ENCODE measurements at regions not wholly inside any gene's neighbourhood (a gene's known extent, or its start where the extent isn't known, plus 50 kb on each side); places are given as distances from the start of the nearest gene placed in this dataset.
"Not testable (repeated sequence)": the region's sequence is repeated elsewhere in the genome, so short reads cannot be mapped to it uniquely, and the experiment has no call there.

DNA sequence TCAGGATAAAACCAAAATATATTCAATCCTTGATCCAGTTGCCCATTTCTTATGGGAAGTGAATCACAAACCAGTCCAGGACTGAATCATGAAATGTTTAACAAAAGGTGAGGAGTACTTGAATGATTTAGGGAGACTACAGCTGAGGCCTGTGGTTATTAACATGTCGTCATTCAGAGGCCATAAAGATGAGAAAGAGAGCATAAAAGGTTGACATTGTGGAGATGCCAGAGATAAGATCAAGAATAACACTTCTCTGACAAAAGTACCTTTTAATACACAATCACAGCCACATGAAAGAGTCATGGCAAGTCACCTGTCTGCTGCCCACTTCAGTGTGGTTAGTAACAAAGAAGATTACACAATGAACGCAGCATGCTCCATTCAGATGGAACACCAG is 1195.7 kb upstream of the SORCS1 start:
- Mint-ChIP-seq H3K4me3 (no peak overlapping the region), H3K27me3 (no peaks in the 10 kb centered on the region), H3K27ac (no peak overlapping the region), H3K9me3 (peaks cover 12% of the 10 kb centered on the region), H3K4me1 (ENCODE audit: low read depth) (no peaks in the 10 kb centered on the region), H3K36me3 (ENCODE audit: low read depth) (no peaks in the 10 kb centered on the region)

DNA sequence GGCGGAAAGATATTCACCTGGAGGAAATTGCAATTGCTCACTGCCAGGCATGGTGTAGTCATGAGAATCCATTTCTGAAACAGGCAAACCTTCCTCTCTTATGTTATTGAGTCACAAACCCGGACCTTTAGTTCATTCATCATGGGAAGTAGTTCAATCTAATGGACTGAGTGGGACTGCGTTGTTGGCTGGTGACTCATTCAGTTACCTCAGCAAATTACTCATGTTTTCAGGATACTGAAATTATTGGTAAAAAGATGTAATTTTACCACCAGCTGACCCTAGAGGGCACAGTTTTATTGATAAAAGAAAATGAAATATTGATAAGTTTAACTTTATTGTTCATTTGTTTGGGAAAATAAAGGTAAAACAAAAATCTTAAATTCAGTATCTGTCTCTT is 1194.4 kb upstream of the SORCS1 start:
- Mint-ChIP-seq H3K27ac (no peak overlapping the region), H3K36me3 (ENCODE audit: low read depth) (no peaks in the 10 kb centered on the region), H3K9me3 (peaks cover 12% of the 10 kb centered on the region), H3K4me1 (ENCODE audit: low read depth) (no peaks in the 10 kb centered on the region), H3K4me3 (no peak overlapping the region), H3K27me3 (no peaks in the 10 kb centered on the region)

- Mint-ChIP-seq H3K27ac (no peak overlapping the region), H3K27me3 (no peaks in the 10 kb centered on the region), H3K9me3 (peaks cover 16% of the 10 kb centered on the region), H3K36me3 (ENCODE audit: low read depth) (no peaks in the 10 kb centered on the region), H3K4me3 (no peak overlapping the region), H3K4me1 (ENCODE audit: low read depth) (no peaks in the 10 kb centered on the region)
Measured at GRCh38 chr10:108352771-108353170, 1188.3 kb upstream of the SORCS1 start.

DNA sequence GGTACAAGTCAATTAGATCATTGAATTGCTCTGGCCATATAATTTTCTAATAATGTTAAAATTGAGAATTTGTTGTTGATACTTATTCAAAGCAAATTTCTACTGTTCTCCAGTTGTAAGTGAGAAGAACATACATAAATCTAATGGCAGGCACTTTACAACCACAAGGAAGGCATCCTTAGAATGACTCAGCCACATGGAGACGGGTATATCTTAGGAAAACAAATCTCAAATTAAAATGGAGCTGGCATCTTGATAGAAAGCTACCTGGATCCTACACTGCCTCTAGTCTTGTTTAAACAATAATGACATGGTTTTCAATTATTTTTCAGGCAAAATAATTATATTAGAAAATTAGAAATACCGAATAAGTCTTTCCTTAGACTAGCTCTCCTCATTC is 1183.7 kb upstream of the SORCS1 start:
- Mint-ChIP-seq H3K4me3 (no peak overlapping the region), H3K27ac (no peak overlapping the region)

DNA sequence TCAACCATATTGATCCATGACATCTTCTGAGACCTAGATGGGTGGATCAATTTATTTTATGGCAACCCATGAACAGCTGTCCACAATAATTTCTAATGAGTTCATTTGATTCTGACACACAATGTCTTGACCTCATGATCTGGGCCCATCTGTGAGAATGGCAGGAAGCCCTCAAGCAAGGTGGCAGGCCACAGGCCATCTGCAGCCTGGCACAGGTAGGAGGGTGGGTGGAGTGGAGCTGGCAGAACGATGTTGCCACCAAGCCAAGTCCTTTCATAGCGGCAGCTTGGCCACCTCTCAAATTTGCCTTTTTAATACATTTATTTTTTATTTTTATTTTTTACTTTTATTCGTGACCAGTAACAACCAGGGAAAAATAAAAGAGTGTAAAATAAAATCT is 1181.6 kb upstream of the SORCS1 start:
- no peaks in the 10 kb centered on the region for H3K36me3 Mint-ChIP-seq (ENCODE audit: low read depth)
- H3K27ac Mint-ChIP-seq = no peak overlapping the region
- H3K4me1 Mint-ChIP-seq (ENCODE audit: low read depth) = no peaks in the 10 kb centered on the region
- H3K27me3 Mint-ChIP-seq = no peaks in the 10 kb centered on the region
- no peak overlapping the region for H3K4me3 Mint-ChIP-seq
- peaks cover 12% of the 10 kb centered on the region for H3K9me3 Mint-ChIP-seq

More for the DNA sequence above, 1183.7 kb upstream of the SORCS1 start:
- Mint-ChIP-seq H3K9me3 (peaks cover 12% of the 10 kb centered on the region), H3K4me1 (ENCODE audit: low read depth) (no peaks in the 10 kb centered on the region), H3K36me3 (ENCODE audit: low read depth) (no peaks in the 10 kb centered on the region), H3K27me3 (no peaks in the 10 kb centered on the region)

- H3K4me3 Mint-ChIP-seq = no peak overlapping the region
- H3K36me3 Mint-ChIP-seq (ENCODE audit: low read depth) = no peaks in the 10 kb centered on the region
- no peaks in the 10 kb centered on the region for H3K27me3 Mint-ChIP-seq
- H3K4me1 Mint-ChIP-seq (ENCODE audit: low read depth) = no peaks in the 10 kb centered on the region
- peaks cover 16% of the 10 kb centered on the region for H3K9me3 Mint-ChIP-seq
- no peak overlapping the region for H3K27ac Mint-ChIP-seq
Measured at GRCh38 chr10:108338146-108338545, 1173.6 kb upstream of the SORCS1 start.

- H3K27me3 Mint-ChIP-seq = no peaks in the 10 kb centered on the region
- H3K27ac Mint-ChIP-seq = no peak overlapping the region
- H3K9me3 Mint-ChIP-seq = peaks cover 16% of the 10 kb centered on the region
- no peaks in the 10 kb centered on the region for H3K36me3 Mint-ChIP-seq (ENCODE audit: low read depth)
- no peaks in the 10 kb centered on the region for H3K4me1 Mint-ChIP-seq (ENCODE audit: low read depth)
- H3K4me3 Mint-ChIP-seq = no peak overlapping the region
Measured at GRCh38 chr10:108336836-108337235, 1172.3 kb upstream of the SORCS1 start.

GRCh38 chr10:108327706-108328105 is 1163.2 kb upstream of the SORCS1 start:
- no peak overlapping the region for H3K4me3 Mint-ChIP-seq
- no peaks in the 10 kb centered on the region for H3K27me3 Mint-ChIP-seq
- H3K9me3 Mint-ChIP-seq = peaks cover 15% of the 10 kb centered on the region
- no peak overlapping the region for H3K27ac Mint-ChIP-seq
- H3K36me3 Mint-ChIP-seq (ENCODE audit: low read depth) = no peaks in the 10 kb centered on the region
- H3K4me1 Mint-ChIP-seq (ENCODE audit: low read depth) = no peaks in the 10 kb centered on the region

- Mint-ChIP-seq H3K9me3 (peaks cover 13% of the 10 kb centered on the region), H3K27ac (no peak overlapping the region), H3K4me1 (ENCODE audit: low read depth) (no peaks in the 10 kb centered on the region), H3K27me3 (no peaks in the 10 kb centered on the region), H3K36me3 (ENCODE audit: low read depth) (no peaks in the 10 kb centered on the region), H3K4me3 (no peak overlapping the region)
Measured at GRCh38 chr10:108323274-108323798, 1158.8 kb upstream of the SORCS1 start.

DNA sequence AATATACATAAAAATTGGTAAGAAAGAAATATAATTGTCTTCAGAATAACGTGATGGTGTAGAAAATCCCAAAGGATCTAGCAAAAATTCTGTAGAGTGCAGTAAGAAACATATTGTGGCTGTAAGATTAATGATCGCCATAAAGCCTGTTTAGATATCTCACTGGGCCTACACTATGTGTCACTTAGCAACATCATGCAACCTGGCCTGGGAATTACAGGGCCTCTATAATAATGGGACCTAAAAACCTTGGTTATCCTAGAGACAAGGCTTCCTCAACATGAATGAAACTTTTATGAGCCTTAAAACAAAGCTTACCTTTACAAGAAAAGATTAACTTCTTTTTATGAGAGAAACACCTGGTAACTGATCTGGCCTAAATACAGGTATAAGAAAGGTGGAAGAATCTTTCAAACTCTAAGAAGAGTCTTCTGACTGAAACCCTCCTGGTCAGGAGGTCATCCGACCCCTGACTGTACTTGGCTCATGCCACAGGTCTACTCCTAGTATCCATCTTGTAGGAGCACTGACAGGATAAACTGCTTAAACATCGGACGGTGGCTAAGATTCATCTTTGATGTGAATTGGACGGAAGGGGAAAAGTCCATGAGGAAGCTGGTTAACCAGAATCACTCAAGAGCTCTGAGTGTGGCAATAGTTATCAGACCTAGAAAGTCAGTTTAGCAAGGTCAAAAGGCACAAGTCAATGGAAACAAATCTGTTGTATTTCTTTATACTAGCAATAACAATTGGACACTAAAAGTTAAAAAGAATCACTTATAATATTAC is 1155.1 kb upstream of the SORCS1 start:
- peaks cover 5% of the 10 kb centered on the region for H3K9me3 Mint-ChIP-seq
- no peak overlapping the region for H3K27ac Mint-ChIP-seq
- H3K4me1 Mint-ChIP-seq (ENCODE audit: low read depth) = no peaks in the 10 kb centered on the region
- H3K4me3 Mint-ChIP-seq = no peak overlapping the region
- no peaks in the 10 kb centered on the region for H3K27me3 Mint-ChIP-seq
- no peaks in the 10 kb centered on the region for H3K36me3 Mint-ChIP-seq (ENCODE audit: low read depth)

DNA sequence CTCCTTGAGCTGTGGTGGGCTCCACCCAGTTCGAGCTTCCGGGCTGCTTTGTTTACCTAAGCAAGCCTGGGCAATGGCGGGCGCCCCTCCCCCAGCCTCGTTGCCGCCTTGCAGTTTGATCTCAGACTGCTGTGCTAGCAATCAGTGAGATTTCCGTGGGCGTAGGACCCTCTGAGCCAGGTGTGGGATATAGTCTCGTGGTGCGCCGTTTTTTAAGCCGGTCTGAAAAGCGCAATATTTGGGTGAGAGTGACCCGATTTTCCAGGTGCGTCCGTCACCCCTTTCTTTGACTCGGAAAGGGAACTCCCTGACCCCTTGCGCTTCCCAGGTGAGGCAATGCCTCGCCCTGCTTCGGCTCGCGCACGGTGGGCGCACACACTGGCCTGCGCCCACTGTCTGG is 1151.1 kb upstream of the SORCS1 start:
- H3K27me3 Mint-ChIP-seq; H3K4me3 Mint-ChIP-seq; H3K36me3 Mint-ChIP-seq (ENCODE audit: low read depth); H3K9me3 Mint-ChIP-seq; H3K27ac Mint-ChIP-seq; H3K4me1 Mint-ChIP-seq (ENCODE audit: low read depth): not testable (repeated sequence)

- Mint-ChIP-seq H3K27ac (no peak overlapping the region), H3K36me3 (ENCODE audit: low read depth) (no peaks in the 10 kb centered on the region), H3K4me3 (no peak overlapping the region), H3K27me3 (no peaks in the 10 kb centered on the region), H3K9me3 (peaks cover 11% of the 10 kb centered on the region), H3K4me1 (ENCODE audit: low read depth) (no peaks in the 10 kb centered on the region)
Measured at GRCh38 chr10:108307925-108308312, 1143.4 kb upstream of the SORCS1 start.

GRCh38 chr10:108307250-108307924 is 1142.9 kb upstream of the SORCS1 start:
- H3K9me3 Mint-ChIP-seq = peaks cover 15% of the 10 kb centered on the region
- H3K4me3 Mint-ChIP-seq = no peak overlapping the region
- no peaks in the 10 kb centered on the region for H3K36me3 Mint-ChIP-seq (ENCODE audit: low read depth)
- H3K27ac Mint-ChIP-seq = no peak overlapping the region
- no peaks in the 10 kb centered on the region for H3K4me1 Mint-ChIP-seq (ENCODE audit: low read depth)
- H3K27me3 Mint-ChIP-seq = no peaks in the 10 kb centered on the region

GRCh38 chr10:108303149-108303548 is 1138.6 kb upstream of the SORCS1 start:
- Mint-ChIP-seq H3K4me1 (ENCODE audit: low read depth) (no peaks in the 10 kb centered on the region), H3K27ac (no peak overlapping the region), H3K36me3 (ENCODE audit: low read depth) (no peaks in the 10 kb centered on the region), H3K9me3 (peaks cover 17% of the 10 kb centered on the region), H3K4me3 (no peak overlapping the region), H3K27me3 (no peaks in the 10 kb centered on the region)

- H3K9me3 Mint-ChIP-seq = peaks cover 12% of the 10 kb centered on the region
- no peaks in the 10 kb centered on the region for H3K27me3 Mint-ChIP-seq
- H3K36me3 Mint-ChIP-seq (ENCODE audit: low read depth) = no peaks in the 10 kb centered on the region
- H3K27ac Mint-ChIP-seq = no peak overlapping the region
- no peaks in the 10 kb centered on the region for H3K4me1 Mint-ChIP-seq (ENCODE audit: low read depth)
- no peak overlapping the region for H3K4me3 Mint-ChIP-seq
Measured at GRCh38 chr10:108301002-108301401, 1136.5 kb upstream of the SORCS1 start.
